ENCODE measurements at regions not wholly inside any gene's neighbourhood (a gene's known extent, or its start where the extent isn't known, plus 50 kb on each side); places are given as distances from the start of the nearest gene placed in this dataset.

GRCh38 chr7:93737953-93738352 lies 152.6 kb downstream of the TFPI2 start:
- DNase-seq = no peak
- no peaks in the 10 kb centered on the region for H3K27me3 ChIP-seq
- no peaks in the 10 kb centered on the region for H3K9me3 ChIP-seq
- H3K36me3 ChIP-seq (ENCODE audit: low read depth, missing control alignments) = no peaks in the 10 kb centered on the region
- no peak overlapping the region for H3K27ac ChIP-seq
- TF ChIP-seq CTCF (IDR thresholded peaks at IDR 0.05) (no peak), POLR2A (IDR thresholded peaks at IDR 0.05) (no peak)
- H3K4me3 ChIP-seq = no peak overlapping the region
- 67 to 71% methylated on average over 2 of the region's 2 CpGs for WGBS, 2 donors
- H3K4me1 ChIP-seq = no peaks in the 10 kb centered on the region
- intact Hi-C loops (cut with DNase I; ENCODE audit: low total_unique reads) = no loop called here

- no peaks in the 10 kb centered on the region for H3K27me3 ChIP-seq
- no peak for TF ChIP-seq POLR2A (IDR thresholded peaks at IDR 0.05)
- no peak for TF ChIP-seq CTCF (IDR thresholded peaks at IDR 0.05)
- no peak overlapping the region for H3K4me3 ChIP-seq
- no peak for DNase-seq
- no peak overlapping the region for H3K27ac ChIP-seq
- no peaks in the 10 kb centered on the region for H3K36me3 ChIP-seq (ENCODE audit: low read depth, missing control alignments)
- H3K9me3 ChIP-seq = no peaks in the 10 kb centered on the region
- intact Hi-C loops (cut with DNase I; ENCODE audit: low total_unique reads) = no loop called here
- 59 to 69% methylated on average over 2 of the region's 2 CpGs for WGBS, 2 donors
- no peaks in the 10 kb centered on the region for H3K4me1 ChIP-seq
Measured at GRCh38 chr7:93736668-93737369, 153.7 kb downstream of the TFPI2 start.

- Histone ChIP-seq H3K4me3 (no peak overlapping the region), H3K9me3 (no peaks in the 10 kb centered on the region), H3K27ac (no peak overlapping the region), H3K36me3 (ENCODE audit: low read depth, missing control alignments) (no peaks in the 10 kb centered on the region), H3K4me1 (no peaks in the 10 kb centered on the region), H3K27me3 (no peaks in the 10 kb centered on the region)
- WGBS, 2 donors = 85 to 87% methylated on average over 2 of the region's 2 CpGs
- TF ChIP-seq CTCF (IDR thresholded peaks at IDR 0.05) (no peak), POLR2A (IDR thresholded peaks at IDR 0.05) (no peak)
- no peak for DNase-seq
- intact Hi-C loops (cut with DNase I; ENCODE audit: low total_unique reads) = no loop called here
Measured at GRCh38 chr7:93728292-93728691, 153.8 kb upstream of the CALCR start.

- intact Hi-C loops (cut with DNase I; ENCODE audit: low total_unique reads) = no loop called here
- H3K9me3 ChIP-seq = no peaks in the 10 kb centered on the region
- no peaks in the 10 kb centered on the region for H3K27me3 ChIP-seq
- no peak overlapping the region for H3K27ac ChIP-seq
- TF ChIP-seq POLR2A (IDR thresholded peaks at IDR 0.05) (no peak), CTCF (IDR thresholded peaks at IDR 0.05) (no peak)
- H3K4me3 ChIP-seq = no peak overlapping the region
- no peak for DNase-seq
- H3K4me1 ChIP-seq = no peaks in the 10 kb centered on the region
- H3K36me3 ChIP-seq (ENCODE audit: low read depth, missing control alignments) = no peaks in the 10 kb centered on the region
- WGBS, 2 donors = 89 to 93% methylated on average over 4 of the region's 4 CpGs
Measured at GRCh38 chr7:93725954-93726353, 151.4 kb upstream of the CALCR start.

All from testis (tissue), 2 donors.